ENCODE measurements at regions not wholly inside any gene's neighbourhood (a gene's known extent, or its start where the extent isn't known, plus 50 kb on each side); places are given as distances from the start of the nearest gene placed in this dataset.

GRCh38 chr4:58560736-58561135, 1450.6 kb upstream of the IGFBP7 start:
- no peak for DNase-seq (ENCODE audit: low spot score in 2 of 2)
- TF ChIP-seq EP300 (IDR thresholded peaks at IDR 0.05) (no peak), POLR2A (IDR thresholded peaks at IDR 0.05) (no peak), POLR2AphosphoS5 (IDR thresholded peaks at IDR 0.05) (no peak)
- TF ChIP-seq, protein P1, sequence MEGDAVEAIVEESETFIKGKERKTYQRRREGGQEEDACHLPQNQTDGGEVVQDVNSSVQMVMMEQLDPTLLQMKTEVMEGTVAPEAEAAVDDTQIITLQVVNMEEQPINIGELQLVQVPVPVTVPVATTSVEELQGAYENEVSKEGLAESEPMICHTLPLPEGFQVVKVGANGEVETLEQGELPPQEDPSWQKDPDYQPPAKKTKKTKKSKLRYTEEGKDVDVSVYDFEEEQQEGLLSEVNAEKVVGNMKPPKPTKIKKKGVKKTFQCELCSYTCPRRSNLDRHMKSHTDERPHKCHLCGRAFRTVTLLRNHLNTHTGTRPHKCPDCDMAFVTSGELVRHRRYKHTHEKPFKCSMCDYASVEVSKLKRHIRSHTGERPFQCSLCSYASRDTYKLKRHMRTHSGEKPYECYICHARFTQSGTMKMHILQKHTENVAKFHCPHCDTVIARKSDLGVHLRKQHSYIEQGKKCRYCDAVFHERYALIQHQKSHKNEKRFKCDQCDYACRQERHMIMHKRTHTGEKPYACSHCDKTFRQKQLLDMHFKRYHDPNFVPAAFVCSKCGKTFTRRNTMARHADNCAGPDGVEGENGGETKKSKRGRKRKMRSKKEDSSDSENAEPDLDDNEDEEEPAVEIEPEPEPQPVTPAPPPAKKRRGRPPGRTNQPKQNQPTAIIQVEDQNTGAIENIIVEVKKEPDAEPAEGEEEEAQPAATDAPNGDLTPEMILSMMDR (IDR thresholded peaks at IDR 0.05) = no peak
- no peaks in the 10 kb centered on the region for H3K9me3 ChIP-seq
- no peaks in the 10 kb centered on the region for H3K4me1 ChIP-seq
- 13% methylated on average over 1 of the region's 1 CpG for WGBS
- H3K27ac ChIP-seq = no peak overlapping the region
- H3K36me3 ChIP-seq = no peaks in the 10 kb centered on the region
- H3K27me3 ChIP-seq = no peaks in the 10 kb centered on the region
- no peak overlapping the region for H3K4me3 ChIP-seq

GRCh38 chr4:58553679-58554078, 1443.5 kb upstream of the IGFBP7 start:
- 71% methylated on average over 2 of the region's 2 CpGs for WGBS

GRCh38 chr4:58553031-58553430, 1442.8 kb upstream of the IGFBP7 start:
- 86% methylated on average over 1 of the region's 1 CpG for WGBS
- Histone ChIP-seq H3K27me3 (no peaks in the 10 kb centered on the region), H3K9me3 (no peaks in the 10 kb centered on the region), H3K4me3 (no peak overlapping the region), H3K27ac (no peak overlapping the region), H3K4me1 (no peaks in the 10 kb centered on the region), H3K36me3 (no peaks in the 10 kb centered on the region)
- DNase-seq (ENCODE audit: low spot score in 2 of 2) = no peak
- TF ChIP-seq POLR2AphosphoS5 (IDR thresholded peaks at IDR 0.05) = no peak
- TF ChIP-seq, protein P1 (IDR thresholded peaks at IDR 0.05) = no peak
- TF ChIP-seq POLR2A (IDR thresholded peaks at IDR 0.05) = no peak
- TF ChIP-seq EP300 (IDR thresholded peaks at IDR 0.05) = no peak

More at GRCh38 chr4:58553679-58554078, 1443.5 kb upstream of the IGFBP7 start:
- Histone ChIP-seq H3K36me3 (no peaks in the 10 kb centered on the region), H3K27me3 (no peaks in the 10 kb centered on the region), H3K27ac (no peak overlapping the region), H3K4me3 (no peak overlapping the region), H3K4me1 (no peaks in the 10 kb centered on the region), H3K9me3 (no peaks in the 10 kb centered on the region)
- no peak for DNase-seq (ENCODE audit: low spot score in 2 of 2)
- TF ChIP-seq POLR2AphosphoS5 (IDR thresholded peaks at IDR 0.05) (no peak), EP300 (IDR thresholded peaks at IDR 0.05) (no peak), POLR2A (IDR thresholded peaks at IDR 0.05) (no peak)
- TF ChIP-seq, protein P1 (IDR thresholded peaks at IDR 0.05) = no peak

DNA sequence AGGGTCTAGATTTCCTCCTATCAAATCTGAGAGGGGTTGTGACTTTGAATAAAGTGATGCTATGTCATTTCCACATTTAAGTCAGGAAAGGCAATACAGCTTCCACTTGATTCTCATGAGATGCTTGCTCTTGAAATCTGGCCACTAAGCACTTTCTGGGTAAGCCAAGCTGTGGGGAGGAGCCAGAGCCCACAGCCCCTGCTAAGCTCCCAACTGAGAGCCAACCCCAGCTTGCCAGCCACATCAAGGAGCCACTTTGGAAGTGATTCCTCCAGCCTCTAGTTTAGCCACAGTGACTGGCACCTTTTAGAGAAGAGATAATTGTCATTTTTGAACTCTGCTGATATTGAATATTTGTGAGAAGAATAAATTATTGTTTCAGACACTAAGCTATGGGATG, 1441.5 kb upstream of the IGFBP7 start:
- Histone ChIP-seq H3K4me1 (no peaks in the 10 kb centered on the region), H3K27me3 (no peaks in the 10 kb centered on the region), H3K36me3 (no peaks in the 10 kb centered on the region), H3K27ac (no peak overlapping the region), H3K9me3 (no peaks in the 10 kb centered on the region), H3K4me3 (no peak overlapping the region)
- TF ChIP-seq POLR2A (IDR thresholded peaks at IDR 0.05) (no peak), POLR2AphosphoS5 (IDR thresholded peaks at IDR 0.05) (no peak)
- DNase-seq (ENCODE audit: low spot score in 2 of 2) = no peak

DNA sequence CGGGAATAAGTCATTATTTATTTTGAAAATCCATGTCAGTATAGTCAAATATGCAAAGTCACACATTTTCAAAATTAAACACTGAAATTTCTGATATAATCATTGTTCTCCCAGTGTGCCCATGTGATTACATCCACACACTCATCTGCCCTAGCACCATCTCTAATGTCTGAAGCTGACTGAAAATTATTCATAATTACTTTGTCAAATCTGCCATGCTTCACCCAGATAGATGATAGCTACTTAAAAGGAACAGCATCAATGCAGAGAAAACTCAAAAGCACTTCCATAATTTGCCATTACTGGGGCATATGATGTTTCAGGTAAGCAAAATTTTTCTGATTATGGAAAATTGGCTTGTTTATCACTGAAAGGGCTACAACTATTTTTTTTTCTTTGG, 1433.3 kb upstream of the IGFBP7 start:
- 77% methylated on average over 1 of the region's 1 CpG for WGBS

More for the DNA sequence above, 1433.3 kb upstream of the IGFBP7 start:
- H3K27ac ChIP-seq = no peak overlapping the region
- no peaks in the 10 kb centered on the region for H3K27me3 ChIP-seq
- TF ChIP-seq POLR2A (IDR thresholded peaks at IDR 0.05) = no peak
- no peak for TF ChIP-seq POLR2AphosphoS5 (IDR thresholded peaks at IDR 0.05)
- TF ChIP-seq, protein P1 (IDR thresholded peaks at IDR 0.05) = no peak
- TF ChIP-seq EP300 (IDR thresholded peaks at IDR 0.05) = no peak
- no peak overlapping the region for H3K4me3 ChIP-seq
- H3K36me3 ChIP-seq = no peaks in the 10 kb centered on the region
- DNase-seq (ENCODE audit: low spot score in 2 of 2) = no peak
- no peaks in the 10 kb centered on the region for H3K4me1 ChIP-seq
- no peaks in the 10 kb centered on the region for H3K9me3 ChIP-seq

Measured in suprapubic skin (tissue), 4 donors.